GM10248 (cell line): ENCODE measurements at regions not wholly inside any gene's neighbourhood (a gene's known extent, or its start where the extent isn't known, plus 50 kb on each side); places are given as distances from the start of the nearest gene placed in this dataset.

ENCODE experiments used
- CTCF ChIA-PET: fragments of 300-600 bp; sonication (Branson Sonifier 250); formaldehyde crosslinking; extraction: SDS; loops from one replicate; lab custom pipeline; 2021; ENCODE audit warnings: antibody characterized with exemption; lab: Yijun Ruan, JAX
- POLR2A ChIA-PET: fragments of 350-650 bp; sonication (Branson Sonifier 250); formaldehyde crosslinking; extraction: SDS; loops from one replicate; lab custom pipeline; 2020; ENCODE audit warnings: antibody characterized with exemption; lab: Yijun Ruan, JAX
- DNase-seq: peaks from one replicate; pipeline ENCODE4 v3.0.0; 2012; ENCODE audit errors: extremely low spot score
- CTCF ChIP-seq: IDR thresholded peaks from 2 replicates; pipeline ENCODE4 v1.5.1; 2012; ENCODE audit warnings: mild to moderate bottlenecking, low read depth; ENCODE audit errors: extremely low read depth, missing control alignments, control extremely low read depth

GRCh38 chr20:11808841-11809240, 108.9 kb upstream of the BTBD3 start:
- POLR2A ChIA-PET: no interaction called here
- CTCF ChIA-PET: interaction anchor here (1.4 kb wide), 1 partner anchor 14 kb away, joined by 3 read pairs; no protein-coding TSS in a partner anchor

GRCh38 chr20:11810311-11811083, 107.2 kb upstream of the BTBD3 start:
- no peak for DNase-seq
- POLR2A ChIA-PET: no interaction called here
- CTCF ChIA-PET: interaction anchor here (0.8 kb wide), 1 partner anchor 10 kb away, joined by 3 read pairs; no protein-coding TSS in a partner anchor
- no peak for TF ChIP-seq CTCF

More at GRCh38 chr20:11808841-11809240, 108.9 kb upstream of the BTBD3 start:
- TF ChIP-seq CTCF: no peak
- no peak for DNase-seq

- CTCF ChIA-PET: interaction anchor here (1.6 kb wide), 1 partner anchor 9 kb away, joined by 5 read pairs; no protein-coding TSS in a partner anchor
- no peak for TF ChIP-seq CTCF
- POLR2A ChIA-PET: no interaction called here
- DNase-seq: no peak
These were observed 104.4 kb upstream of the BTBD3 start for GRCh38 chr20:11813106-11813890.

GRCh38 chr20:11814267-11814666, 103.4 kb upstream of the BTBD3 start:
- no peak for TF ChIP-seq CTCF
- no peak for DNase-seq
- CTCF ChIA-PET: interaction anchor here (1.1 to 1.6 kb wide), 2 partner anchors 8 to 66 kb away, joined by 3 to 5 read pairs; no protein-coding TSS in a partner anchor
- POLR2A ChIA-PET: no interaction called here

GRCh38 chr20:11820838-11821237, 96.9 kb upstream of the BTBD3 start:
- no peak for DNase-seq
- ChIA-PET CTCF (interaction anchor here (1.1 kb wide), 1 partner anchor 10 kb away, joined by 3 read pairs; no protein-coding TSS in a partner anchor), POLR2A (no interaction called here)
- TF ChIP-seq CTCF: no peak

GRCh38 chr20:11822540-11822794, 95.2 kb upstream of the BTBD3 start:
- TF ChIP-seq CTCF: no peak
- ChIA-PET POLR2A (no interaction called here), CTCF (interaction anchor here (1.1 to 1.3 kb wide), 2 partner anchors 8 to 13 kb away, joined by 3 to 5 read pairs; no protein-coding TSS in a partner anchor)
- DNase-seq: no peak
